ENCODE measurements at regions not wholly inside any gene's neighbourhood (a gene's known extent, or its start where the extent isn't known, plus 50 kb on each side); places are given as distances from the start of the nearest gene placed in this dataset.

DNA sequence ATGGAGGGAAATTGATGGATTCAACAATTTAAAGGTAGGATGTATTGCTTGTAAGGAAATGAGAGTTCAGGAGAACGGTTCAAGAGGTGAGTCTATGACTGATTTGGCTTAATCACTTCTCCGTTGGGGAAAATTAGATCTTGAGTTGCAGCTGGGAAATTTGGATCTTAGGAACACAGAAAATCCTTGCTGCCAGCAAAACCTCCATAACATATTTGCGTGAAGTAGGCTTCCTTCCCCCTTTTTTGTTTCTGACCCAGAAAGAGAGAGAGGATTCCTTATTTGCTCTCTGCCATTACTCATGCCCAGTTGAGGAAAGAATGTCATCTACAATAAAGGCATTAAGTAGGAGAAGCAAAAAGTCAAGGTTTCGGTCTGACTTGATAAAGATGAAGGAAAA is 73.5 kb upstream of the PDC start:
- FAIRE-seq (no peak), ATAC-seq (no peak)
- CTCF ChIA-PET, result no interaction called here

More for the DNA sequence above, 73.5 kb upstream of the PDC start:
- H3K4me3 ChIP-seq, result no peak overlapping the region
- H2AFZ ChIP-seq (ENCODE audit: control insufficient read depth, low read depth, low read length), result no peak overlapping the region
- ChIA-PET POLR2A (no interaction called here), RAD21 (ENCODE audit: unreplicated experiment) (no interaction called here), SMC1A (ENCODE audit: uncharacterized antibody, unreplicated experiment) (interaction anchor here (0.8 kb wide), 1 partner anchor 71 kb away, joined by 3 read pairs; no protein-coding TSS in a partner anchor)
- in situ Hi-C loops (cut with MboI) (no loop called here), intact Hi-C loops (cut with micrococcal nuclease; ENCODE audit: unreplicated experiment) (no loop called here)
- H3K27ac ChIP-seq (ENCODE audit: control insufficient read depth, insufficient read depth), result no peak overlapping the region
- TF ChIP-seq NR2C2 (IDR thresholded peaks at IDR 0.05; ENCODE audit: borderline replicate concordance, control insufficient read depth, insufficient read length, low read depth), result no peak
- no peak for TF ChIP-seq SPI1 (IDR thresholded peaks at IDR 0.05; ENCODE audit: borderline replicate concordance, insufficient read depth, low read depth, low read length)
- TF ChIP-seq BACH1 (IDR thresholded peaks at IDR 0.05; ENCODE audit: borderline replicate concordance), result no peak
- TF ChIP-seq, protein P1, sequence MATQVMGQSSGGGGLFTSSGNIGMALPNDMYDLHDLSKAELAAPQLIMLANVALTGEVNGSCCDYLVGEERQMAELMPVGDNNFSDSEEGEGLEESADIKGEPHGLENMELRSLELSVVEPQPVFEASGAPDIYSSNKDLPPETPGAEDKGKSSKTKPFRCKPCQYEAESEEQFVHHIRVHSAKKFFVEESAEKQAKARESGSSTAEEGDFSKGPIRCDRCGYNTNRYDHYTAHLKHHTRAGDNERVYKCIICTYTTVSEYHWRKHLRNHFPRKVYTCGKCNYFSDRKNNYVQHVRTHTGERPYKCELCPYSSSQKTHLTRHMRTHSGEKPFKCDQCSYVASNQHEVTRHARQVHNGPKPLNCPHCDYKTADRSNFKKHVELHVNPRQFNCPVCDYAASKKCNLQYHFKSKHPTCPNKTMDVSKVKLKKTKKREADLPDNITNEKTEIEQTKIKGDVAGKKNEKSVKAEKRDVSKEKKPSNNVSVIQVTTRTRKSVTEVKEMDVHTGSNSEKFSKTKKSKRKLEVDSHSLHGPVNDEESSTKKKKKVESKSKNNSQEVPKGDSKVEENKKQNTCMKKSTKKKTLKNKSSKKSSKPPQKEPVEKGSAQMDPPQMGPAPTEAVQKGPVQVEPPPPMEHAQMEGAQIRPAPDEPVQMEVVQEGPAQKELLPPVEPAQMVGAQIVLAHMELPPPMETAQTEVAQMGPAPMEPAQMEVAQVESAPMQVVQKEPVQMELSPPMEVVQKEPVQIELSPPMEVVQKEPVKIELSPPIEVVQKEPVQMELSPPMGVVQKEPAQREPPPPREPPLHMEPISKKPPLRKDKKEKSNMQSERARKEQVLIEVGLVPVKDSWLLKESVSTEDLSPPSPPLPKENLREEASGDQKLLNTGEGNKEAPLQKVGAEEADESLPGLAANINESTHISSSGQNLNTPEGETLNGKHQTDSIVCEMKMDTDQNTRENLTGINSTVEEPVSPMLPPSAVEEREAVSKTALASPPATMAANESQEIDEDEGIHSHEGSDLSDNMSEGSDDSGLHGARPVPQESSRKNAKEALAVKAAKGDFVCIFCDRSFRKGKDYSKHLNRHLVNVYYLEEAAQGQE (IDR thresholded peaks at IDR 0.05; ENCODE audit: low read depth, low read length), result no peak
- no peak for TF ChIP-seq BHLHE40 (IDR thresholded peaks at IDR 0.05; ENCODE audit: borderline replicate concordance in 1 of 2, low read depth in 2 of 2, low read length in 1 of 2)
- TF ChIP-seq CBX3 (IDR thresholded peaks at IDR 0.05; ENCODE audit: borderline replicate concordance, low read depth), result no peak
- no peak for TF ChIP-seq MEF2A (IDR thresholded peaks at IDR 0.05; ENCODE audit: insufficient read depth, low read depth, low read length)
- no peak for TF ChIP-seq POLR2A (IDR thresholded peaks at IDR 0.05; ENCODE audit: low read depth, low read length)
- TF ChIP-seq KDM1A (IDR thresholded peaks at IDR 0.05; ENCODE audit: borderline replicate concordance), result no peak
- TF ChIP-seq, protein P2, sequence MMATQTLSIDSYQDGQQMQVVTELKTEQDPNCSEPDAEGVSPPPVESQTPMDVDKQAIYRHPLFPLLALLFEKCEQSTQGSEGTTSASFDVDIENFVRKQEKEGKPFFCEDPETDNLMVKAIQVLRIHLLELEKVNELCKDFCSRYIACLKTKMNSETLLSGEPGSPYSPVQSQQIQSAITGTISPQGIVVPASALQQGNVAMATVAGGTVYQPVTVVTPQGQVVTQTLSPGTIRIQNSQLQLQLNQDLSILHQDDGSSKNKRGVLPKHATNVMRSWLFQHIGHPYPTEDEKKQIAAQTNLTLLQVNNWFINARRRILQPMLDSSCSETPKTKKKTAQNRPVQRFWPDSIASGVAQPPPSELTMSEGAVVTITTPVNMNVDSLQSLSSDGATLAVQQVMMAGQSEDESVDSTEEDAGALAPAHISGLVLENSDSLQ (IDR thresholded peaks at IDR 0.05), result no peak
- no peak for TF ChIP-seq MTA2 (IDR thresholded peaks at IDR 0.05; ENCODE audit: low read depth)
- TF ChIP-seq, protein P3, sequence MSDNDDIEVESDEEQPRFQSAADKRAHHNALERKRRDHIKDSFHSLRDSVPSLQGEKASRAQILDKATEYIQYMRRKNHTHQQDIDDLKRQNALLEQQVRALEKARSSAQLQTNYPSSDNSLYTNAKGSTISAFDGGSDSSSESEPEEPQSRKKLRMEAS (IDR thresholded peaks at IDR 0.05; ENCODE audit: low read depth, low read length), result no peak
- TF ChIP-seq GABPA (IDR thresholded peaks at IDR 0.05; ENCODE audit: low read depth), result no peak
- TF ChIP-seq EGR1 (IDR thresholded peaks at IDR 0.05; ENCODE audit: borderline replicate concordance in 1 of 2, low read depth in 2 of 2, low read length in 2 of 2), result no peak
- no peaks in the 10 kb centered on the region for H3K79me2 ChIP-seq (ENCODE audit: control insufficient read depth, insufficient read depth, low read length)
- no peaks in the 10 kb centered on the region for H3K36me3 ChIP-seq (ENCODE audit: control insufficient read depth in 2 of 2, insufficient read depth in 2 of 2, low read length in 1 of 2)
- no peak overlapping the region for H3K9ac ChIP-seq (ENCODE audit: control insufficient read depth, insufficient read depth, low read length)
- no peaks in the 10 kb centered on the region; the same call in 2 of the 3 replicates for H3K9me3 ChIP-seq (replicated peaks; ENCODE audit: control insufficient read depth, insufficient read depth, low read length)
- no peak for DNase-seq (ENCODE audit: low read depth, low spot score)
- H4K20me1 ChIP-seq (ENCODE audit: control insufficient read depth, insufficient read depth), result no peaks in the 10 kb centered on the region
- H3K4me2 ChIP-seq (ENCODE audit: control insufficient read depth, insufficient read depth), result no peak overlapping the region
- BruUV-seq (replicated peaks), result no TSS peak
- H3K27me3 ChIP-seq (replicated peaks in 1 of 2; ENCODE audit: control insufficient read depth in 2 of 2, insufficient read depth in 2 of 2, low read length in 1 of 2), result no peaks in the 10 kb centered on the region
- 49% methylated on average over 4 of the region's 4 CpGs for whole genome bisulfite sequencing (ENCODE audit: insufficient coverage, insufficient replicate concordance, low lambda C conversion rate, missing lambda C conversion rate)
- no peaks in the 10 kb centered on the region for H3K4me1 ChIP-seq (ENCODE audit: control insufficient read depth, insufficient read depth, low read length)
